Neural progenitor cell (in vitro differentiated cells): ENCODE measurements at regions not wholly inside any gene's neighbourhood (a gene's known extent, or its start where the extent isn't known, plus 50 kb on each side); places are given as distances from the start of the nearest gene placed in this dataset.

Source experiments
- DNase-seq: peaks from one replicate; pipeline ENCODE4 v3.0.0-alpha.2; 2016; ENCODE audit warnings: low spot score
- H2AFZ ChIP-seq: fragments of 200-600 bp; sonication (generic); replicated peaks from 2 replicates; pipeline ENCODE4 v1.6.1; 2016; ENCODE audit warnings: antibody characterized with exemption
- H3F3A ChIP-seq: fragments of 200-600 bp; sonication (generic); 2 replicates; pipeline ENCODE4 v1.6.1; 2016; ENCODE audit warnings: antibody characterized with exemption, low read depth
- H3K27ac ChIP-seq: fragments of 200-600 bp; sonication (generic); 2 replicates; pipeline ENCODE4 v1.5.1; 2016; ENCODE audit warnings: mild to moderate bottlenecking
- H3K27me3 ChIP-seq: fragments of 200-600 bp; sonication (generic); 2 replicates; pipeline ENCODE4 v1.6.1; 2016; ENCODE audit warnings: mild to moderate bottlenecking, moderate library complexity
- H3K36me3 ChIP-seq: fragments of 200-600 bp; sonication (generic); 2 replicates; pipeline ENCODE4 v1.5.1; 2016
- H3K4me1 ChIP-seq: fragments of 200-600 bp; sonication (generic); 2 replicates; pipeline ENCODE4 v1.6.1; 2016; ENCODE audit warnings: mixed run types
- H3K4me2 ChIP-seq: fragments of 200-600 bp; sonication (generic); 2 replicates; pipeline ENCODE4 v1.6.1; 2016
- H3K4me3 ChIP-seq: fragments of 200-600 bp; sonication (generic); 2 replicates; pipeline ENCODE4 v1.5.1; 2016
- H3K79me2 ChIP-seq: fragments of 200-600 bp; sonication (generic); 2 replicates; pipeline ENCODE4 v1.6.1; 2016; ENCODE audit warnings: low read depth
- H3K9ac ChIP-seq: fragments of 200-600 bp; sonication (generic); 2 replicates; pipeline ENCODE4 v1.6.1; 2016
- H3K9me3 ChIP-seq: fragments of 200-600 bp; sonication (generic); 2 replicates; pipeline ENCODE4 v1.5.1; 2016; ENCODE audit warnings: low read depth
- H4K20me1 ChIP-seq: fragments of 200-600 bp; sonication (generic); 2 replicates; pipeline ENCODE4 v1.6.1; 2016; ENCODE audit warnings: low read depth
- H3K27ac Mint-ChIP-seq: 3 replicates; pipeline ENCODE4 v1.8.0; 2021; ENCODE audit warnings: mixed read lengths
- H3K27me3 Mint-ChIP-seq: 2 replicates; pipeline ENCODE4 v1.8.0; 2022; ENCODE audit warnings: low read depth, mild to moderate bottlenecking, inconsistent platforms, moderate library complexity, mixed read lengths; ENCODE audit not compliant: insufficient read depth
- H3K36me3 Mint-ChIP-seq: 3 replicates; pipeline ENCODE4 v1.8.0; 2021; ENCODE audit warnings: mixed read lengths
- H3K4me1 Mint-ChIP-seq: 3 replicates; pipeline ENCODE4 v1.8.0; 2021; ENCODE audit warnings: mixed read lengths
- H3K4me3 Mint-ChIP-seq: 3 replicates; pipeline ENCODE4 v1.8.0; 2021; ENCODE audit warnings: mild to moderate bottlenecking, moderate library complexity, mixed read lengths
- H3K9me3 Mint-ChIP-seq: 3 replicates; pipeline ENCODE4 v1.8.0; 2020; ENCODE audit warnings: mixed read lengths
- CTCF ChIP-seq: fragments of 200-600 bp; sonication (generic); IDR thresholded peaks from 2 replicates; pipeline ENCODE4 v1.5.1; 2017; ENCODE audit warnings: antibody characterized with exemption, mild to moderate bottlenecking
- EZH2 ChIP-seq: fragments of 200-600 bp; sonication (generic); IDR thresholded peaks from 2 replicates; pipeline ENCODE4 v1.6.1; 2017; ENCODE audit warnings: antibody characterized with exemption, mild to moderate bottlenecking, moderate library complexity
- EZH2phosphoT487 ChIP-seq: fragments of 200-600 bp; sonication (generic); IDR thresholded peaks from 2 replicates; pipeline ENCODE4 v1.6.1; 2017; ENCODE audit warnings: antibody characterized with exemption

- H3K4me1 Mint-ChIP-seq, result no peaks in the 10 kb centered on the region
Measured at GRCh38 chr13:62234780-62235440, 819.3 kb upstream of the PCDH20 start.

GRCh38 chr13:62210951-62211350, 795.3 kb upstream of the PCDH20 start:
- H3K4me1 Mint-ChIP-seq, result no peaks in the 10 kb centered on the region
- H3K27me3 Mint-ChIP-seq, result no peaks in the 10 kb centered on the region
- Histone ChIP-seq H3K27ac (no peak overlapping the region), H3F3A (no peaks in the 10 kb centered on the region), H4K20me1 (no peaks in the 10 kb centered on the region), H3K9ac (no peak overlapping the region), H3K9me3 (no peaks in the 10 kb centered on the region), H2AFZ (no peak overlapping the region), H3K36me3 (no peaks in the 10 kb centered on the region), H3K4me1 (no peaks in the 10 kb centered on the region), H3K4me3 (no peak overlapping the region), H3K4me2 (no peak overlapping the region), H3K27me3 (no peaks in the 10 kb centered on the region), H3K79me2 (no peaks in the 10 kb centered on the region)
- H3K27ac Mint-ChIP-seq, result no peak overlapping the region
- no peak for DNase-seq
- H3K4me3 Mint-ChIP-seq, result no peak overlapping the region
- TF ChIP-seq CTCF (no peak), EZH2phosphoT487 (no peak), EZH2 (no peak)
- H3K36me3 Mint-ChIP-seq, result no peaks in the 10 kb centered on the region
- no peaks in the 10 kb centered on the region for H3K9me3 Mint-ChIP-seq

More at GRCh38 chr13:62234780-62235440, 819.3 kb upstream of the PCDH20 start:
- H3K9me3 ChIP-seq, result no peaks in the 10 kb centered on the region
- H3K79me2 ChIP-seq, result no peaks in the 10 kb centered on the region
- no peaks in the 10 kb centered on the region for H3F3A ChIP-seq
- TF ChIP-seq EZH2 (no peak), CTCF (no peak), EZH2phosphoT487 (no peak)
- H3K36me3 ChIP-seq, result no peaks in the 10 kb centered on the region
- DNase-seq, result no peak
- no peak overlapping the region for H3K4me2 ChIP-seq
- H2AFZ ChIP-seq, result no peak overlapping the region
- H3K27ac ChIP-seq, result no peak overlapping the region
- H3K9me3 Mint-ChIP-seq, result no peaks in the 10 kb centered on the region
- H3K27ac Mint-ChIP-seq, result no peak overlapping the region
- H3K4me1 ChIP-seq, result no peaks in the 10 kb centered on the region
- no peak overlapping the region for H3K9ac ChIP-seq
- no peaks in the 10 kb centered on the region for H3K36me3 Mint-ChIP-seq
- no peak overlapping the region for H3K4me3 ChIP-seq
- H4K20me1 ChIP-seq, result no peaks in the 10 kb centered on the region
- no peaks in the 10 kb centered on the region for H3K27me3 ChIP-seq
- H3K27me3 Mint-ChIP-seq, result no peaks in the 10 kb centered on the region
- H3K4me3 Mint-ChIP-seq, result no peak overlapping the region

GRCh38 chr13:62209529-62209928, 793.9 kb upstream of the PCDH20 start:
- Histone ChIP-seq H3K79me2 (no peaks in the 10 kb centered on the region), H3K4me3 (no peak overlapping the region), H3K27me3 (no peaks in the 10 kb centered on the region), H3K9ac (no peak overlapping the region), H3K9me3 (no peaks in the 10 kb centered on the region), H3K4me2 (no peak overlapping the region), H4K20me1 (no peaks in the 10 kb centered on the region), H2AFZ (peak overlapping the region; percentile 82), H3K36me3 (no peaks in the 10 kb centered on the region), H3F3A (no peaks in the 10 kb centered on the region), H3K27ac (no peak overlapping the region), H3K4me1 (no peaks in the 10 kb centered on the region)
- H3K27ac Mint-ChIP-seq, result no peak overlapping the region
- H3K9me3 Mint-ChIP-seq, result peaks cover 4% of the 10 kb centered on the region
- H3K27me3 Mint-ChIP-seq, result no peaks in the 10 kb centered on the region
- no peaks in the 10 kb centered on the region for H3K4me1 Mint-ChIP-seq
- no peak for DNase-seq
- no peaks in the 10 kb centered on the region for H3K36me3 Mint-ChIP-seq
- no peak for TF ChIP-seq CTCF
- TF ChIP-seq EZH2, result no peak
- TF ChIP-seq EZH2phosphoT487, result no peak
- H3K4me3 Mint-ChIP-seq, result no peak overlapping the region
